Tibial nerve (tissue), 4 donors: ENCODE measurements at regions not wholly inside any gene's neighbourhood (a gene's known extent, or its start where the extent isn't known, plus 50 kb on each side); places are given as distances from the start of the nearest gene placed in this dataset.

Experiments used
- DNase-seq, 2 donors: peaks; one replicate each; pipeline ENCODE4 v3.0.0-alpha.2; 2019; ENCODE audit warnings: low spot score in 2 of 2
- H3K27ac ChIP-seq, 4 donors: fragments of 200-600 bp; sonication (generic) in 3 of 4; one replicate each; pipeline ENCODE4 v1.5.1; 2017 to 2019; ENCODE audit warnings: mild to moderate bottlenecking in 1 of 4
- H3K27me3 ChIP-seq, 2 donors: fragments of 200-600 bp; sonication (generic) in 1 of 2; one replicate each; pipeline versions ENCODE4 v1.5.1 to v1.6.0; 2017 to 2019
- H3K36me3 ChIP-seq, 3 donors: fragments of 200-600 bp; sonication (generic); one replicate each; pipeline ENCODE4 v1.5.1; 2018 to 2019
- H3K4me1 ChIP-seq, 4 donors: fragments of 200-600 bp; sonication (generic) in 3 of 4; one replicate each; pipeline ENCODE4 v1.5.1; 2017 to 2019
- H3K4me3 ChIP-seq, 4 donors: fragments of 200-600 bp; sonication (generic) in 3 of 4; one replicate each; pipeline ENCODE4 v1.5.1; 2017 to 2019; ENCODE audit warnings: mild to moderate bottlenecking in 1 of 4, moderate library complexity in 1 of 4
- H3K9me3 ChIP-seq, 4 donors: fragments of 200-600 bp; sonication (generic) in 3 of 4; one replicate each; pipeline ENCODE4 v1.5.1; 2017 to 2019
- CTCF ChIP-seq, 5 experiments: fragments of 200-600 bp in 3 of 5; fragments of 450-650 bp in 2 of 5; sonication (generic) in 3 of 5; IDR thresholded peaks; one replicate each; pipeline ENCODE4 v1.5.1; 2016 to 2019; ENCODE audit warnings: antibody characterized with exemption in 5 of 5, mild to moderate bottlenecking in 3 of 5, moderate library complexity in 2 of 5
- EP300 ChIP-seq, 2 donors: sonication (generic); formaldehyde crosslinking; IDR thresholded peaks; one replicate each; pipeline ENCODE4 v1.6.1; 2017; ENCODE audit warnings: antibody characterized with exemption in 2 of 2, mild to moderate bottlenecking in 1 of 2
- POLR2A ChIP-seq, 2 donors: fragments of 450-650 bp; IDR thresholded peaks; one replicate each; pipeline ENCODE4 v1.6.1; 2017; ENCODE audit warnings: antibody characterized with exemption in 2 of 2, mild to moderate bottlenecking in 2 of 2, moderate library complexity in 2 of 2
- WGBS, 2 donors: methylation state at CpG; one replicate each; pipeline ENCODE4 v1.1.5; 2018; 5-methylcytosine and 5-hydroxymethylcytosine counted together

GRCh38 chr10:4046712-4047354 lies 261.8 kb upstream of the KLF6 start:
- no peak for DNase-seq
- TF ChIP-seq POLR2A (IDR thresholded peaks at IDR 0.05): no peak
- TF ChIP-seq CTCF (IDR thresholded peaks at IDR 0.05): no peak
- WGBS, 2 donors: 59 to 64% methylated on average over 7 of the region's 7 CpGs
- H3K4me1 ChIP-seq: peaks cover 0 to 22% (median 7%) of the 10 kb centered on the region in 4 donors
- no peak overlapping the region for H3K4me3 ChIP-seq
- H3K27me3 ChIP-seq: no peaks in the 10 kb centered on the region
- H3K36me3 ChIP-seq: no peaks in the 10 kb centered on the region
- peaks cover 0 to 9% (median 3%) of the 10 kb centered on the region in 4 donors for H3K9me3 ChIP-seq
- H3K27ac ChIP-seq: peak overlapping the region in 2 of 4 donors; percentile 6 to 44

GRCh38 chr10:4046030-4046429 lies 261.0 kb upstream of the KLF6 start:
- H3K9me3 ChIP-seq: peaks cover 0 to 17% (median 6%) of the 10 kb centered on the region in 4 donors
- WGBS, 2 donors: 81 to 83% methylated on average over 3 of the region's 3 CpGs
- no peak overlapping the region for H3K27ac ChIP-seq
- H3K4me3 ChIP-seq: no peak overlapping the region
- peaks cover 0 to 18% (median 6%) of the 10 kb centered on the region in 4 donors for H3K4me1 ChIP-seq
- H3K27me3 ChIP-seq: no peaks in the 10 kb centered on the region
- DNase-seq: no peak
- TF ChIP-seq EP300 (IDR thresholded peaks at IDR 0.05) (no peak), POLR2A (IDR thresholded peaks at IDR 0.05) (no peak), CTCF (IDR thresholded peaks at IDR 0.05) (no peak)
- H3K36me3 ChIP-seq: no peaks in the 10 kb centered on the region

GRCh38 chr10:4043897-4044665 lies 259.1 kb upstream of the KLF6 start:
- DNase-seq: no peak
- peaks cover 0 to 20% (median 6%) of the 10 kb centered on the region in 4 donors for H3K9me3 ChIP-seq
- H3K27me3 ChIP-seq: no peaks in the 10 kb centered on the region
- peaks cover 0 to 9% (median 0%) of the 10 kb centered on the region in 4 donors for H3K4me1 ChIP-seq
- TF ChIP-seq EP300 (IDR thresholded peaks at IDR 0.05) (peak in 1 of 2 donors; percentile 52), POLR2A (IDR thresholded peaks at IDR 0.05) (no peak)
- peak overlapping the region in 1 of 4 donors; percentile 13 for H3K27ac ChIP-seq
- WGBS, 2 donors: 70 to 78% methylated on average over 7 of the region's 7 CpGs
- no peak overlapping the region for H3K4me3 ChIP-seq
- H3K36me3 ChIP-seq: no peaks in the 10 kb centered on the region

- Histone ChIP-seq H3K36me3 (no peaks in the 10 kb centered on the region), H3K4me1 (peaks cover 0 to 3% (median 0%) of the 10 kb centered on the region in 4 donors), H3K4me3 (no peak overlapping the region), H3K27ac (no peak overlapping the region), H3K9me3 (peaks cover 0 to 20% (median 6%) of the 10 kb centered on the region in 4 donors), H3K27me3 (no peaks in the 10 kb centered on the region)
- DNase-seq: no peak
- WGBS, 2 donors: 93 to 95% methylated on average over 5 of the region's 5 CpGs
- no peak for TF ChIP-seq CTCF (IDR thresholded peaks at IDR 0.05)
- no peak for TF ChIP-seq EP300 (IDR thresholded peaks at IDR 0.05)
- no peak for TF ChIP-seq POLR2A (IDR thresholded peaks at IDR 0.05)
Observed at GRCh38 chr10:4041635-4042034, 256.6 kb upstream of the KLF6 start.

- Histone ChIP-seq H3K27me3 (no peaks in the 10 kb centered on the region), H3K36me3 (no peaks in the 10 kb centered on the region), H3K9me3 (peaks cover 0 to 20% (median 6%) of the 10 kb centered on the region in 4 donors), H3K27ac (no peak overlapping the region), H3K4me3 (no peak overlapping the region), H3K4me1 (peaks cover 0 to 14% (median 5%) of the 10 kb centered on the region in 4 donors)
- 95 to 97% methylated on average over 4 of the region's 4 CpGs for WGBS, 2 donors
- DNase-seq: no peak
- TF ChIP-seq CTCF (IDR thresholded peaks at IDR 0.05): no peak
- no peak for TF ChIP-seq EP300 (IDR thresholded peaks at IDR 0.05)
- TF ChIP-seq POLR2A (IDR thresholded peaks at IDR 0.05): no peak
Observed at GRCh38 chr10:4038000-4038399, 253.0 kb upstream of the KLF6 start.
